HEK293 (cell line): ENCODE measurements at regions not wholly inside any gene's neighbourhood (a gene's known extent, or its start where the extent isn't known, plus 50 kb on each side); places are given as distances from the start of the nearest gene placed in this dataset.
A peak's percentile ranks its signal among the peaks of the same experiment; 100 is the strongest.

ENCODE experiments used
- CTCF ChIA-PET: fragments of 350-600 bp; formaldehyde crosslinking; extraction: SDS; loops from one replicate; lab custom pipeline; 2021; ENCODE audit warnings: antibody characterized with exemption; lab: Yijun Ruan, JAX
- POLR2A ChIA-PET: fragments of 300-600 bp; formaldehyde crosslinking; extraction: SDS; loops from one replicate; lab custom pipeline; 2020; ENCODE audit warnings: antibody characterized with exemption, inconsistent platforms; lab: Yijun Ruan, JAX
- H3K27ac ChIP-seq: fragments of 200-500 bp; sonication (Bioruptor generic); 2 replicates; pipeline ENCODE4 v1.5.1; 2014; ENCODE audit warnings: low read depth, low read length, control low read depth, inconsistent platforms; ENCODE audit errors: extremely low read depth
- H3K36me3 ChIP-seq, 2 experiments: fragments of 200-500 bp in 1 of 2; sonication (Bioruptor generic) in 1 of 2; 1 replicate in 1 of 2; 2 replicates in 1 of 2; pipeline ENCODE4 v1.5.1; 2014 to 2017; ENCODE audit warnings: inconsistent platforms in 2 of 2, low read length in 2 of 2; ENCODE audit not compliant: control insufficient read depth in 2 of 2, insufficient read depth in 1 of 2
- H3K4me1 ChIP-seq: fragments of 200-500 bp; sonication (Bioruptor generic); 2 replicates; pipeline ENCODE4 v1.5.1; 2014; ENCODE audit warnings: mild to moderate bottlenecking, low read length, inconsistent platforms; ENCODE audit not compliant: control insufficient read depth, insufficient read depth
- H3K4me3 ChIP-seq: 2 replicates; pipeline ENCODE4 v1.5.1; 2011; ENCODE audit warnings: low read depth, mild to moderate bottlenecking, control low read depth, low read length, moderate library complexity
- H3K9me3 ChIP-seq: fragments of 200-500 bp; sonication (Bioruptor generic); 2 replicates; pipeline ENCODE4 v1.5.1; 2014; ENCODE audit warnings: low read depth, low read length, inconsistent platforms; ENCODE audit not compliant: control insufficient read depth, insufficient read depth
- ATF2 ChIP-seq: fragments of 450-650 bp; formaldehyde crosslinking; IDR thresholded peaks from 2 replicates; pipeline ENCODE4 v1.5.1; 2016; ENCODE audit warnings: missing biosample characterization, missing genetic modification characterization, low read depth
- KLF10 ChIP-seq: fragments of 450-650 bp; IDR thresholded peaks from 2 replicates; pipeline ENCODE4 v1.5.1; 2018; ENCODE audit warnings: missing biosample characterization, mild to moderate bottlenecking, missing genetic modification characterization
- SALL2 ChIP-seq: fragments of 450-650 bp; formaldehyde crosslinking; IDR thresholded peaks from 2 replicates; pipeline ENCODE4 v1.5.0; 2017; ENCODE audit warnings: missing biosample characterization, mild to moderate bottlenecking, missing genetic modification characterization, borderline replicate concordance
- ZBTB10 ChIP-seq: fragments of 450-650 bp; formaldehyde crosslinking; IDR thresholded peaks from 2 replicates; pipeline ENCODE4 v1.5.1; 2016; ENCODE audit warnings: missing biosample characterization, missing genetic modification characterization
- ZBTB26 ChIP-seq: fragments of 450-650 bp; formaldehyde crosslinking; optimal IDR thresholded peaks from 2 replicates; pipeline ENCODE3; 2016; ENCODE audit warnings: missing biosample characterization, mild to moderate bottlenecking, missing genetic modification characterization
- ZBTB49 ChIP-seq: fragments of 450-650 bp; formaldehyde crosslinking; IDR thresholded peaks from 2 replicates; pipeline ENCODE4 v1.5.1; 2016; ENCODE audit warnings: missing biosample characterization, missing genetic modification characterization, low read depth
- ZFP3 ChIP-seq: fragments of 450-650 bp; formaldehyde crosslinking; IDR thresholded peaks from 2 replicates; pipeline ENCODE4 v1.5.1; 2016; ENCODE audit warnings: low read depth, missing biosample characterization, missing genetic modification characterization
- ZFP69B ChIP-seq: fragments of 450-650 bp; formaldehyde crosslinking; IDR thresholded peaks from 2 replicates; pipeline ENCODE4 v1.5.1; 2016; ENCODE audit warnings: missing biosample characterization, missing genetic modification characterization
- ZNF121 ChIP-seq: fragments of 450-650 bp; formaldehyde crosslinking; IDR thresholded peaks from 2 replicates; pipeline ENCODE4 v1.5.1; 2016; ENCODE audit warnings: missing biosample characterization, missing genetic modification characterization
- ZNF140 ChIP-seq: fragments of 450-650 bp; formaldehyde crosslinking; IDR thresholded peaks from 2 replicates; pipeline ENCODE4 v1.5.1; 2016; ENCODE audit warnings: missing biosample characterization, missing genetic modification characterization
- ZNF211 ChIP-seq: fragments of 450-650 bp; formaldehyde crosslinking; IDR thresholded peaks from 2 replicates; pipeline ENCODE4 v1.5.1; 2016; ENCODE audit warnings: low read depth, missing biosample characterization, missing genetic modification characterization
- ZNF214 ChIP-seq: fragments of 450-650 bp; formaldehyde crosslinking; IDR thresholded peaks from 2 replicates; pipeline ENCODE4 v1.5.1; 2017; ENCODE audit warnings: missing biosample characterization, mild to moderate bottlenecking, missing genetic modification characterization, borderline replicate concordance
- ZNF223 ChIP-seq: fragments of 450-650 bp; formaldehyde crosslinking; IDR thresholded peaks from 2 replicates; pipeline ENCODE4 v1.5.1; 2016; ENCODE audit warnings: missing biosample characterization, missing genetic modification characterization
- ZNF239 ChIP-seq: fragments of 450-650 bp; formaldehyde crosslinking; IDR thresholded peaks from 2 replicates; pipeline ENCODE4 v1.5.1; 2016; ENCODE audit warnings: missing biosample characterization, missing genetic modification characterization
- ZNF266 ChIP-seq: fragments of 450-650 bp; formaldehyde crosslinking; IDR thresholded peaks from 2 replicates; pipeline ENCODE4 v1.5.1; 2016; ENCODE audit warnings: missing biosample characterization, missing genetic modification characterization, low read depth
- ZNF341 ChIP-seq: fragments of 450-650 bp; formaldehyde crosslinking; IDR thresholded peaks from 2 replicates; pipeline ENCODE4; 2016; ENCODE audit warnings: low read depth, missing biosample characterization, missing genetic modification characterization
- ZNF426 ChIP-seq: fragments of 450-650 bp; formaldehyde crosslinking; IDR thresholded peaks from 2 replicates; pipeline ENCODE4 v1.5.1; 2017; ENCODE audit warnings: missing biosample characterization, missing genetic modification characterization, mild to moderate bottlenecking, inconsistent platforms, moderate library complexity
- ZNF488 ChIP-seq: fragments of 450-650 bp; formaldehyde crosslinking; IDR thresholded peaks from 2 replicates; pipeline ENCODE4 v1.5.1; 2016; ENCODE audit warnings: missing biosample characterization, missing genetic modification characterization
- ZNF513 ChIP-seq: fragments of 450-650 bp; IDR thresholded peaks from 2 replicates; pipeline ENCODE4 v1.5.1; 2018; ENCODE audit warnings: missing biosample characterization, missing genetic modification characterization
- ZNF529 ChIP-seq: fragments of 450-650 bp; formaldehyde crosslinking; IDR thresholded peaks from 2 replicates; pipeline ENCODE4 v1.5.1; 2017; ENCODE audit warnings: missing genetic modification characterization, missing biosample characterization; ENCODE audit not compliant: insufficient replicate concordance
- ZNF549 ChIP-seq: fragments of 450-650 bp; IDR thresholded peaks from 2 replicates; pipeline ENCODE4 v1.5.1; 2018; ENCODE audit warnings: missing biosample characterization, missing genetic modification characterization, mild to moderate bottlenecking, inconsistent platforms, moderate library complexity
- ZNF555 ChIP-seq: fragments of 450-650 bp; formaldehyde crosslinking; conservative IDR thresholded peaks from 2 replicates; pipeline ENCODE4 v1.5.1; 2017; ENCODE audit warnings: missing biosample characterization, mild to moderate bottlenecking, missing genetic modification characterization, inconsistent platforms
- ZNF571 ChIP-seq: fragments of 450-650 bp; formaldehyde crosslinking; IDR thresholded peaks from 2 replicates; pipeline ENCODE4 v1.5.0; 2017; ENCODE audit warnings: missing biosample characterization, missing genetic modification characterization
- ZNF623 ChIP-seq: fragments of 450-650 bp; formaldehyde crosslinking; IDR thresholded peaks from 2 replicates; pipeline ENCODE4 v1.5.1; 2016; ENCODE audit warnings: missing biosample characterization, missing genetic modification characterization
- ZNF629 ChIP-seq: fragments of 450-650 bp; formaldehyde crosslinking; IDR thresholded peaks from 2 replicates; pipeline ENCODE4 v1.5.1; 2017; ENCODE audit warnings: missing biosample characterization, missing genetic modification characterization
- ZNF664 ChIP-seq: fragments of 450-650 bp; formaldehyde crosslinking; IDR thresholded peaks from 2 replicates; pipeline ENCODE4 v1.5.1; 2016; ENCODE audit warnings: missing biosample characterization, missing genetic modification characterization

- no peaks in the 10 kb centered on the region for H3K36me3 ChIP-seq
- no peaks in the 10 kb centered on the region for H3K9me3 ChIP-seq
- no peak overlapping the region for H3K27ac ChIP-seq
- H3K4me1 ChIP-seq = no peaks in the 10 kb centered on the region
- H3K4me3 ChIP-seq = no peak overlapping the region
- ChIA-PET POLR2A (no interaction called here), CTCF (interaction anchor here (0.8 kb wide), 1 partner anchor 12 kb away, joined by 3 read pairs; no protein-coding TSS in a partner anchor)
- no peak for TF ChIP-seq ZNF571 (tag by site-specific recombination)
- no peak for TF ChIP-seq ZNF239
- 0 out of 2 replicates have a peak, but pooled peaks have one; percentile 37 for TF ChIP-seq ZNF121 (tag by site-specific recombination)
- no peak for TF ChIP-seq ZNF549 (tag by site-specific recombination)
- 0 out of 2 replicates have a peak, but pooled peaks have one; percentile 24 for TF ChIP-seq ZNF629 (tag by site-specific recombination)
- TF ChIP-seq ZBTB10 (tag by site-specific recombination) = no peak
- peak; percentile 70 for TF ChIP-seq ZNF266 (tag by site-specific recombination)
- TF ChIP-seq ZNF488 (tag by site-specific recombination) = no peak
- TF ChIP-seq ZNF664 (tag by site-specific recombination) = peak; percentile 50; the same call in 1 of the 2 replicates
- peak; percentile 65 for TF ChIP-seq ZNF140 (tag by site-specific recombination)
- TF ChIP-seq ZNF513 (tag by site-specific recombination) = no peak
- TF ChIP-seq ZNF223 (tag by site-specific recombination) = no peak
- peak; percentile 82 for TF ChIP-seq ZNF555 (tag by site-specific recombination)
- no peak for TF ChIP-seq ZNF214
- TF ChIP-seq ZFP3 = peak; percentile 23; the same call in 1 of the 2 replicates
- TF ChIP-seq KLF10 (tag by site-specific recombination) = no peak
- TF ChIP-seq ZNF529 (tag by site-specific recombination) = peak; percentile 46
- TF ChIP-seq ZNF341 (tag by site-specific recombination) = 0 out of 2 replicates have a peak, but pooled peaks have one; percentile 14
- TF ChIP-seq ZBTB49 (tag by site-specific recombination) = no peak
- no peak for TF ChIP-seq ATF2 (tag by site-specific recombination)
- no peak for TF ChIP-seq SALL2
- no peak for TF ChIP-seq ZFP69B (tag by site-specific recombination)
- peak; percentile 76 for TF ChIP-seq ZNF623 (tag by site-specific recombination)
- TF ChIP-seq ZNF426 (tag by site-specific recombination) = peak; percentile 87
- TF ChIP-seq ZBTB26 (tag by site-specific recombination) = no peak
- TF ChIP-seq ZNF211 (tag by site-specific recombination) = no peak
These were observed 79.4 kb downstream of the RPE65 start for GRCh38 chr1:68370101-68370915.
